Left renal cortex interstitium (tissue), 4 donors: ENCODE measurements at regions not wholly inside any gene's neighbourhood (a gene's known extent, or its start where the extent isn't known, plus 50 kb on each side); places are given as distances from the start of the nearest gene placed in this dataset.

Source experiments
- DNase-seq, 4 donors: peaks; one replicate each; pipeline ENCODE4 v3.0.0-alpha.2; 2013; ENCODE audit warnings: low read depth in 4 of 4, low spot score in 2 of 4, missing footprints in 1 of 4

DNA sequence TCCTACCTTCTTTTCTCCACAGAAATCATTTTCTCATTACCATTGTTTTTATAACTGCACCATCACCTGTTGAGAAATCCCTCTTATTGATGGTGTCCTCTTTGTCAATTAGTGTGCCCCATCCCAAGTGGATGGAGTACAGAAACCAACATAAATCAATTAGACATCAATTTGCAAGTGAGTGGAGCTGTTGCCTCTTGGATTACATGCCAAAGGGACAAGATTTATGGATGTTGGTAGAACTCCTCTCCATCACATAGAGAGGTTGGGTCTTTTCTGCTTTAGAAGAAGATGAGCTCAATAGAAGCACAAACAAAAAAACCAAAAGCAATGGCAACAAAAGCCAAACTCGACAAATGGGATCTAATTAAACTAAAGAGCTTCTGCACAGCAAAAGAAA, 973.5 kb downstream of the CDH11 start:
- no peak for DNase-seq

DNA sequence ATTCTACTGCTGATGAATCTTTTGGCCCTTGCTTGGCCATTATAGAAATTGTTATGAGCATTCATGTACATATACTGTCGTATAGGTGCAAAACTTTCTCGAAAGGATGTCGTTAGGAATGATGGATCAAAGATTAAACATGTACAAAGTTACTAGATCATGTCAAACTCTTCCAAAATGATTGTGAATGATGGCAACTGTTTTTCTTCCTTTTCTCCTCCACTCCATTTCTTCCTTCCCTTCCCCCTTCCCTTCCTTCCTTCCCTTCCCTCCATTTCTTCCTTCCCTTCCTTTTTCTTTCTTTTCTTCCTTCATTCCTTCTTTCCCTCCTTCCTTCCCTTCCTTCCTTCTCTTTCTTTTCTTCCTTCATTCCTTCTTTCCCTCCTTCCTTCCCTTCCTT, 973.9 kb downstream of the CDH11 start:
- no peak for DNase-seq

DNA sequence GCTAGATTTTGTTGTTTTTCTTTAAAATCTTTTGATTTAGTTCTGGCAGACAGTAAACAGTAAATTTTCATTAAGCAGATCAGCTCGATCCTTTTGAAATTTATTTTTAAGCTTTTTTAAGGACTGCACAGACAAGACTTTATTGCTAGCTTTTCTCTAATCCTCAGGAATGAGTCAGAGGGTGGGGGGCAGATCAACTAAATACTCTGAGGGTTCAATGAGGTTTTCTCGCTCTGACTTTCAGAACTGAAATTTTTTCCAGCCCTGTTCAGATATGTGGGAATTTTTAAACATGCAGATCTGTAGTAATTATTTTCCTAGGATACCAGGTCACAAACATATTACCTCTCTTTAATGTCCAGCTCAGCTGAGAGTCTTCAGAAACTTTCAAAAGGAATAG, 977.2 kb downstream of the CDH11 start:
- DNase-seq, result no peak

DNA sequence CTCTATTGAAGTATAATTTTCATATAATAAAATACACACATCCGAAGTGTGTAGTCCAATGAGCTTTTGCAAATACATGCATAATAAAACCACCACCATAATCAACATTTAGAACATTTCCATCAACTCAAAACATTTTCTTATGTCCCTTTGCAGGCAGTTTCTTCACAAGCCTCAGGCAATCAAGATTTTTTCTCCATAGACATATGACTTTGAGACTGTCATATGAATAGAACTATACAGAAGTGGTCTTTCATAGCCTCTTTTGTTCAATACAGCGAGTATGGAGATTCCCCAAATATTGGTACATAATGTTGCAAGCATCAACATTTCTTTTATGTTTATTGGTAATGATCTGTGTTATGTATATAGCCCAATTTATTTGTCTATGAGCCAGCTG, 983.2 kb downstream of the CDH11 start:
- DNase-seq, result no peak

DNA sequence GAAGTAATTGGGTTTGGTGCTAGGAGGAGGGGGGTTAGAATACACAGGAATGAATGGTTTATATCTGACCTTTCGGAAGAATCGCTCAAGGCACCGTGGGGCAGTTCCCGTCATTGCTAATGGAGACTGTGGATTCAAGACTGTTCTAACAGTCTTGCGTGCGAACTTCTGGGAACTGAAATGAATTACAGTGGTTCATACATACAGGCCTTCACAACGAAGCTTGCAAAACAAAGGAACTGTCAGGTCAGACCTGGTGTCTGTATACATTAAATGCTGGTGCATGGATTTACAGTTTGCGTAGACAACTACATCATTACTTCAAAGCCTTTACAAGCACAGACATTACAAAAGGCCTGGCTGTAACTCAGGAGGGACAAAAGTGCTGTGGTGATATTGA, 983.9 kb downstream of the CDH11 start:
- no peak for DNase-seq

DNA sequence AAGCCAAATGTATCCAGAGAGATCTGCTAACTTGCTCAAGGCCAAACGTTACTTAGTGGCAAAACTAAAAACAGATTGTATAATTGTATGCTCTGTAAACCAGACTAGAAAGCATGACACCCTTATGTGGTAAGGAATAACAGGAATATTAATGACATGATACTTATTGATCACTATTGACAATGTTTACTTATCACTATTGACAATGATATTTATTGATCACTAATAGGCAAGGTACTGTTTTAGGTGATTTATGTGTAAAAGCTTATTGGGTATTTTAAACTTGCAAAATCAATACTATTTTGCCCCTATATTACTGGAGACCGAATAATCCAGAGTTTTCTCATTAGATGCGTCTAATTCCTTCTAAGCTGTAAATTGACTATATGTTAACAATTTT, 985.1 kb downstream of the CDH11 start:
- DNase-seq, result no peak

DNA sequence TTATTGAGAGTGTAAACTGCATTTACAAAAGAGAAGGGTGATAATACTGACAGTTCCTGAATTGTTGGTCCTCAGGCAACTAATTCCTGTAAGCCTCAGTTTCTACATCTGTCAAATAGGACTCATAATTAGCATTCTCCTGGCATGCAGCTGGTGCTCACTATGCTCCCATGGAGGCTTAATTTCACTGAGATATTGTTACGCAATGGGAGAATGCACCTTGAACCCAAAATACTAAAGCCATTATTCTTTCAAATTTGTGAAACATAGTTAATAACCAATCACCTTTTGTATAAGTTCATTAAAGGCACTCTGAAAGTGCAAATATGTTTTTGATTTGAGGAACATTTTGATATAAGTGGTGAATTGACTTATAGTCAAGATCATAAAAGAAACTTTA, 985.5 kb downstream of the CDH11 start:
- no peak for DNase-seq

DNA sequence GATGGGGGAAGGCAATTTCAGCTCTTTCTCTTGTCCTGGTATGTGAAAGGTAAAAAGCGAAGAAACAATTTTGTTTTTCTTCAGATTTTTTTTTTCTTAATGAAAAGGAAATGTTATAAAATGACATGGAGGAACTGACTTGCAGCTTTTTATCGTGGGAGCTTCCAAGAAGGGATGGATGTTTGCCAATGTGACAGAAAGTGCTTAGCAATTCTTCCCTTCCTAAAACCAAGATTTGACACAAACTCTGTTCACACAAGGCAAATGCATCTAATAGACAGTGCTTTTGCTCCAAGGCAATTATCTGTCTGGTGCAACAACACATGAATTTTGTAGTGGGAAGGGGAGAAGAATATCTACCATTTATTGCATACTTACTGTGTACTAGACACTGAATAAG, 988.5 kb downstream of the CDH11 start:
- DNase-seq, result no peak

DNA sequence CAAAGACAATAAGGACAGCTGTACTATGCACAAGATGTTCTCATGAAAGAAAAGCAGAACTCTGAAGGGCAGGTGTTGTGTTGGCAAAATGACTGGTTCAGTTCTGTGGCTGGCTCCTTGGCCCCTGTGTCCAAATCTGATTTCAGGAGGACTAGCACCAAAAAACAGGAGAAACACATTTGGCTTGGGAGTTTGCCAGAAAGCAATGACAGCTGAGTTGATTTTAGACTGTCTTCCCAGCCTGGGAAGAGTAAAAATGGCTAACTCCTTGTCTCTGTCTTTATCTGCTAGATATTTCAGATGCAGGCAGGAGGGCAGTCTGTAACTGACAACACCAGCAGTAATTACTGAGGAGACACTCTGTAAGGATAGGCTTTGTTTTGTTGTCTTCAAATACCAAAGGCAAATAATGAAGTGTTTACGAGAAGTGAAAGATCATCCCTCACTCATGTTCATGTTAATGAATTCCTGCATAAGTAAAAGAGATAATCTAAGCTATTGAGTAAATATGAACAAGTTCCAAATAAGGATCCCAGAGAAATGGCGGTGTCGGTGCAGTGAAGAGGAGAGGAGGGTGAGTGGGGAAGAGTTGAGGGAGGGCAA, 989.0 kb downstream of the CDH11 start:
- DNase-seq, result no peak

DNA sequence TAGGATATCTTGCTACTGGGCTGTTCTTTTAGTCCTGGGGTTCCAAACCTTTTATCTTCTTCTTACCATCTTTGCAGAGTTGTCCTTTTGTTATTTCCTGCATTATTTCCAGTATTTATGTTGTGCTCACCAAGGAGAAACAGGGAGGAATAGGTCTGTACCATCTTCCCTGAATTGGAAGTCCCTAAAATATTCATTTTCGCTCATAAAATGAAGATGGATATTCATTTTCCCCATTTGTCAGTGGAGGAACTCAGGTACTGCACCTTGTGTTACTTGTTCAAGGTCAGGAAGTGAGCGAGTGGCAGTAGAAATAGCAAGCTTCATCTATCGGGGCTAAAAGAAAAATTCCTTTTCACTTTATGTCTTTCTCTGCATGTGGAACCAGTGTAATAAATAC, 989.7 kb downstream of the CDH11 start:
- DNase-seq, result no peak

DNA sequence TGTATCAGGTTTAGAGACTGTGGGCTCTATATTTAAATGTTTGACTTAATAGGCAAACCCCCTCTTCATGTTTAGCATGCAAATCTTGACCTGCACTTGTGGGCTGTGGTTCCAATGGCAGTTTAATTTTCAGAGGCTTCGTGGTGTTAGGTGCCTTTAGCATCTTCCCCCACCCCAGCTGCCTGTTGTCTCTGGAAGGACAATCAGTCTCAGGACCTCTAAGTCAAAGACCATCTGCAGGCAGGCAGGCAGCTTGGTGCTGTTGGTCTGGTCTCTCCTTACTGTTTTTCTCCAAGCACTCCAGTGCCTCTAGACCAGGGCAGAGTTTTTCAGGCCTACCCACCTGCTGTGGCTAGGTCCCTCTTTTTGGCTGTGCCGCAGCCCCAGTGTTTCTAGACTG, 990.4 kb downstream of the CDH11 start:
- no peak for DNase-seq

DNA sequence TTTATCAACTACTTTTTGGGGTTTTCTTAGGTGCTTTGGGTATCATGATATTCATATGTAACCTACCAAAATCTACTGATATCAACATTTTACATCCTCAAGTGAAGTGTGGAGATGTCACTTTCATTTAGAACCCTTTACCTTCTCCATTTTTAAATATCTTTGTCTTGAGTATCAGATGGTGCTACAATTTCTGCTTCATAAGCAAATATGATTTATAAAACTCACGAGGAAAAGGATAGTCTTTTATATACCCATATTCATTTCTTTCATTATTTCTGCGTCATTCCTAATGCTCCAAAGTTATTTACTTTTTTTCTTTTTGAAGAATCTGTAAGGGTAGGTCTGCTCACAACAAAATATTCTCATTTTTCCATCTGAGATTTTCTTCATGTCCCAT, 991.7 kb downstream of the CDH11 start:
- DNase-seq, result no peak

DNA sequence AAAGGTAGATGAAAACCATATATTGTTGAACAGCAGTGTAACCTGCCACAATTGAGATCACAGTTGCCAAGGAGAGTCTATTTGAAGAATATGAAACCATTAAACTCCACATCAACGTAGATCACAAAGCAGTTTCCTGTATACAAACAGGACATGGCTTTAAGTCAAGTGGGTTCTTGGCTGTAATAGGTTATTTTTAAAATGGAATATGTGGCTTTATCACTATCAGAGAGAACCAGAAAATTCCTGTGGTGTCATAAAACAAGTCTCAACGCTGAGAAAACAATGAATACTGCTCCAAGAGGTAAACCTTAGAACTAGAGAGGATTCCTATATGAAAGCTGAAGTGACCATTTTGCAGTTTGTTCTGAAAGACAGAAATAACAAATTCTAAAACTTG, 999.7 kb downstream of the CDH11 start:
- no peak for DNase-seq

DNA sequence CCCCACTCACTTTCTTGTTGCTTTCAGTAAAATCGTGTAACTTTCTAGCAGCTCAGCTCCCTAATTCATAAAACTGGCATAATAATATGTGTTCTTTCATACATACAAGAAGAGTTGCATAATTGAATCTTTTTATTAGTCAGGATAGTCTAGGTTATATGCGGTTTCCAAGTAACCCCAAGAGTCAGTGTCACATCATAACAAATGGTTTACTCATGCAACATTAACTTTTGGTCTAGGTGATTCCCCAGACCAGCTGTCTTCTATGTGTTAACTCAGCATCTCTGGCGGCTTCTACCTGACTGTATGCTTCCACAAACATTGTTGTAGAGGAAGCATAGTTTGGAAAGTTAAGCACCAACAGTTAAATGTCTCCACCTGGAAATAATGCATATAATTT, 1000.4 kb downstream of the CDH11 start:
- DNase-seq, result no peak

DNA sequence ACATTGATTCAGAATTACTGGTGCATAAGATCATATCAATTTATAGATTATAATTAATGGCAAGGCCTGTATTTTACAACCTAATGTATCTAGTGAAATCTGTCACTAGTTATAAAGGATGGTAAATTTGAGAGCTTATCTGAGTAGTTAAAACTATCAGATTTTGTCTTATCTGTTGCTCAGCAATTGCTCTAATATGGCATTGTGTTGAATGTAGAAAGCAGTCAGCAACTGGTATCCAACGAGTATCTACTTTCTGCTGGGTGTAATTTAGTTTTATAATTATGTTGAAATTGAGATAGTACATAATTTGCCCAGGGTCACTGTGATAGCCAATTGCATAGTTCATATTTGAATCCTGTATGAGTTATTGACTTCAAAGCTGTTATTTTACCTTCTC, 1005.7 kb downstream of the CDH11 start:
- DNase-seq, result no peak

DNA sequence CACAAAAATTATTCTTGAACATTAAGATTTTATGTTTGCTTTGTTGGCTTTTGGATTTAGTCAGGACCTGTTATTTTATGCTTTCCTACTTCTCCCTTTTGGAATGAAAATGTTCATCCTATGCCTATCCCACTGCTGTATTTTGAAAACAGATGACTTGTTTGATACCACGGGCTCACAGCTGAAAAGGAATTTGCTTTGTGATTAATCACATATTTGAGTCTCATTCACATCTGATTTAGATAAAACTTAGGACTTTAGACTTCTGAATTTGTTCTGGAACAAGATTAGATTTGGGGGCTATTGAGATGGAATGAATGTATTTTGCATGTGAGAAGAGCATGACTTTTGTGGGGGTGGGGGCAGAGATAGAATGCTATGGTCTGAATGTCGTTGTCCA, 1012.6 kb downstream of the CDH11 start:
- DNase-seq, result no peak

DNA sequence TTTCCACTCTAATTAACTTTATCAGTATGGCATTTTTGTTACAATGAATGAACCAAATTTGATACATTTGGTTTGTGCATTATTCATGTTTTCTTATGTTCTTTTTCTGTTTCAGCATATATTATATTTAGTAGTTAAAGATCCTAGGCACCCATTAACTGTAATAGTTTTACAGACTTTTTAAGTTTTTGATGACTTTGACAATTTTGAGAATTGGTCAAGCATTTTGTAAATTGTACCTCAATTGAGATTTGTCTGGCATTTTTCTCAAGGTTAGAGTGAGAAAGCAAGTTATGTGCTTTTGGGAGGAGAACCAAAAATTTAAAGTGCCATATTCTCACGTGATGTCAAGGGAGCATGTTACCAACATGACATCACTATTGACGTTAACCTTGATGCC, 1019.2 kb downstream of the CDH11 start:
- no peak for DNase-seq

DNA sequence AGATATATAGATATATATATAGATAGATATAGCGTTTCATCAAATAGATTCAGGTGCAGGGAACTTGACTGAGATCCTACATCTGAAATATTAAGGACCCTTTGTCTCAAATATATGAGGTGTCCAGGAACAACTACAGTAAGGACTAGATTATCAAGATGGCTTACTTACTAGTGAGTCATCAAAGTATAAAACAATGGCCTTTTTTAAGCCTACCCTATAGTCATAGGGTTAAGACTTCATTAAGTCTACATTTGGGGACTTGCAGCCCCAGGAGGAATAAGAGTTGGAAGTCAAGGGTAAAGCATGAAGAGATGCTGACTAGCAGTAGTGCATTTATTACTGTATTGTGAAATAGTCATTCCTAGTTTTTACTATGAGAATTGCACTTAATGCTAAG, 1023.4 kb downstream of the CDH11 start:
- no peak for DNase-seq

DNA sequence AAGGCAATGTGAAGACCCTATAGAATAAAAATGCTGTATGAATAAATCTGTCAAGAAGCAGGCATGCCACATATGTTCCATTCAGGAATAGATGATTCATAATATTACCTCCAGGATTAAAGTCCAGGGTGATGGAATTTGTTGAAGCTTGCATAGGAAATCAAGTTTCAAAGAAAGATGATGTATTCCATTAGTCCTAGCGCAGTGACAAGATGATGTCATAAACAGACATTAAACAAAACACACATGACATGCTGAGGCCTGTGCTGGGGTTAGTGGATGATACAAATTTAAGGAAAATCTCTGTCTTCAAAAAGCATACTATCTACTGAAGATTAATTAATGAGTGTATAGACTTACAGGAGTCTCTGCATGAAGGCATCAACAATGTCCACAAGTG, 1025.2 kb downstream of the CDH11 start:
- no peak for DNase-seq

DNA sequence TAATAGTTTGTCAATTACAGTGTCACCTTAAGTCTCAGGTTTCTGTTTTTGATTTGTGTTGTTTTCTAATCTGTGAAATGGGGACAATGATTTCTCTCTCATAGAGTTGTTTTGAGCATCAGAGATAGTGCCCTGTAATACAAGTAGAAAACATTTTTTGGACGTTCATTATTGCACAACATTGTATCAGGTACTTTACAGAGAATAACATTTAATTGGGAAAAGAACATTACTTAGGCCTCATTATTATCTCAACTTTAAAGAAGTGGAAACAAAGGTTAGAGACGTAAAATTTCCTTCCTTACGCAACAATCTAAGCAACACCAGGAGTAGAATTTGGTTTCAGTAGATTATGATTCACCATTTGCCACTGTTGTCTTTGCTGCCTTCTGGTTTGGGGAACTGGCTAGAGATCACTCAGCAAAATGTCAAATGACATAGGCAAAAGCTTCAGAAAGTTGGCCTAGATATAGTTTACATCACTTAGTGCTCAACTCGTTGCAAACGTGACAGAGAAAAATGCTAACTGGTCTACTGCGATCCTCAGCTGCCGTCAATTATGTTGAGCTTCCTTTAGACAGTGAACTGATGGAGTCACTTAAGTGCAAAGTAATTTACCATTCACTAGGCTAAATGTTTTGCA, 1026.8 kb downstream of the CDH11 start:
- no peak for DNase-seq

DNA sequence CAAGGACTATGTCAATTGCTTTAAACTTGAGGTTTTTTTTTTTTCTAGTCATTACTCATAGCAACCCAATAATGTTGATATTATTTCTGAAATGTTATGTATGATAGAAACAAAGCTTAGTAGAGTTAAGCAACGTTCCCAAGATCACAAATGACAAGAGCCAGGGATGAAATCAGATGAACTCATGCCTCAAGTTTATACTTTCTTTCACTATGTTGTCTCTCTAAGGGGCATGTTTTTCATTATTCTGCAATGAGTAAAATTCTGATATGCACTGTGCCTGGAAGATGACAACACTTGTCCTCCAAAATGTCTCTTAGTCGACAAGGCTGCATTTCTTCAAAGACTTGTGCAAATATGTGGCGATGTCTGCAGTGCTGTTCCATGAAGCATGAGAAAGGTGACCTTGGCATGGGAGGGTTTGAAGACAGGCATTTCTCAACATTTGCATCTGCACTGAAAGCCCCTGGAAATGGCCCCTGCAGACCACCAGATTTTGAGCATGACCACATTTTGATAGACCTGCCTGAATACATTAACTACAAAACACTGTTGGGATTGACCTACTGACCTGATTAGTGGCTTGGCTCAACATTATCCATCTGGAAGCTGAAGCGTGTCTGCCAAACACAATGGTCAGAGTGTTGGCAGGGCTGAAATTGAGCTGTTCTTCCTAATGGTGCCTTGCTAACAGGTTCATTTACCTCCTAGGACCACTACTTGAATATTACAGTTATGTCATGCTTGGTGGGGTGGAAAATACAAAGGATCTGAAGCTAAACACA, 1027.5 kb downstream of the CDH11 start:
- DNase-seq, result no peak

DNA sequence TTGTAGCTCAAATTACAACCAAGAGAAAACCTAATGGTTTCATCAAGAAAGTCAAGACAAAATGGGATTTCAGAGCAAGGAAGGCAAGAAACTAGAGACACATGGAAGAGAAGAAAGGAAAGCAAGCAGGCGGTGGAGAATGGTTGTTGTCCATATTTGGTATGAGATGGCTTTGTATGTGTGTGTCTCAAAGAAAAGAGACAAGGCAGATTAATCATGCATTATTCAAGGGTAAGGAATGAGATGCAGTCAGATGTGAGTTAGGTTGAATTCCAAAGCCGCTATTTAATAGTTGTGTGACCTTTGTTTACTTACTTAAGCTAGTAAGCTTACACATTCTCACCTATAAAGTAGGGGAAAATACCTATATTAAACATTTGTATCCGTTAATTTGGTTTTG, 1029.6 kb downstream of the CDH11 start:
- no peak for DNase-seq
